ENCODE measurements at regions not wholly inside any gene's neighbourhood (a gene's known extent, or its start where the extent isn't known, plus 50 kb on each side); places are given as distances from the start of the nearest gene placed in this dataset.
A peak's percentile ranks its signal among the peaks of the same experiment; 100 is the strongest.

GRCh38 chr1:172810480-172811175 lies 151.7 kb downstream of the FASLG start:
- H3K4me3 ChIP-seq (ENCODE audit: low read depth, low read length): no peak overlapping the region
- TF ChIP-seq, protein P1, sequence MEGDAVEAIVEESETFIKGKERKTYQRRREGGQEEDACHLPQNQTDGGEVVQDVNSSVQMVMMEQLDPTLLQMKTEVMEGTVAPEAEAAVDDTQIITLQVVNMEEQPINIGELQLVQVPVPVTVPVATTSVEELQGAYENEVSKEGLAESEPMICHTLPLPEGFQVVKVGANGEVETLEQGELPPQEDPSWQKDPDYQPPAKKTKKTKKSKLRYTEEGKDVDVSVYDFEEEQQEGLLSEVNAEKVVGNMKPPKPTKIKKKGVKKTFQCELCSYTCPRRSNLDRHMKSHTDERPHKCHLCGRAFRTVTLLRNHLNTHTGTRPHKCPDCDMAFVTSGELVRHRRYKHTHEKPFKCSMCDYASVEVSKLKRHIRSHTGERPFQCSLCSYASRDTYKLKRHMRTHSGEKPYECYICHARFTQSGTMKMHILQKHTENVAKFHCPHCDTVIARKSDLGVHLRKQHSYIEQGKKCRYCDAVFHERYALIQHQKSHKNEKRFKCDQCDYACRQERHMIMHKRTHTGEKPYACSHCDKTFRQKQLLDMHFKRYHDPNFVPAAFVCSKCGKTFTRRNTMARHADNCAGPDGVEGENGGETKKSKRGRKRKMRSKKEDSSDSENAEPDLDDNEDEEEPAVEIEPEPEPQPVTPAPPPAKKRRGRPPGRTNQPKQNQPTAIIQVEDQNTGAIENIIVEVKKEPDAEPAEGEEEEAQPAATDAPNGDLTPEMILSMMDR (IDR thresholded peaks at IDR 0.05; ENCODE audit: insufficient read depth, low read length): no peak
- DNase-seq (ENCODE audit: low read depth): no peak

DNA sequence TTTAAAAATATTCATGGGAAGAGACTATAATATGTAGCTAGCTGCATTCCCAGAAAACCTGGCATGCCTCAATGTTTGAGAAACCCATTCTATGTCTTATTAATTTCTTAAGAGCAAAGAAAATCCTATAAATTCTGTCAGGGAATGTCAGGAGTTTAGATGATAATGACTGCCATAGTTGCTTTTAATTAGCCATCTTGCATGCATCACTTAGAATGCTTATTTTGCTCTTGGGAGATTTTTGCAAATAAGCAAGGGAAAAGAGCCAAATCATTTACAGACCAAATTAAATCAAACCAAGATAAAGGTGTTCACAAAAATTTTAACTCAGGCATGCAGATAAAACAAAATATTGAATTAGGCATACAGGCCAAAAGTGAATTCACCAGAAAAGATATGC lies 152.8 kb downstream of the FASLG start:
- TF ChIP-seq, protein P1 (IDR thresholded peaks at IDR 0.05; ENCODE audit: insufficient read depth, low read length): no peak
- DNase-seq (ENCODE audit: low read depth): no peak
- no peak overlapping the region for H3K4me3 ChIP-seq (ENCODE audit: low read depth, low read length)

DNA sequence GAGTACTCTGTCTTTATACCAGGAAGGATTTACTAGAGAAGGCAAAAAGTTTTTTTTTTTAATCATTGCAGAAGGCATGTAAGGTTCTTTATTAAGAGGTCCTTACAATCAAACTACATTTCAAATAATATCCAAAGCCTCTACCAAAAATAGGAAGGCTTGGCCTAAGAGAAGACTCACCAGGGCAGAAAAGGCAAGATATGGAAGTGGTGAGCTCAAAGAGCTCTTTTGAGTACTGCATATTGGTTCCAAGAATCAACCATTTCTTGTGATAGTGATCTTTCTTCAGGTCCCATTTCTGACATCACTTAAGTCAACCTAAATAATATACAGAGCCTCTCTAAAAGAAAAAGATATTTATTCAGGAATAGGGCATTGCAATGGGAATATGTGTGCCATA lies 153.2 kb downstream of the FASLG start:
- DNase-seq (ENCODE audit: low read depth): no peak
- no peak overlapping the region for H3K4me3 ChIP-seq (ENCODE audit: low read depth, low read length)
- TF ChIP-seq, protein P1 (IDR thresholded peaks at IDR 0.05; ENCODE audit: insufficient read depth, low read length): no peak

GRCh38 chr1:172813330-172813729 lies 154.4 kb downstream of the FASLG start:
- no peak overlapping the region for H3K4me3 ChIP-seq (ENCODE audit: low read depth, low read length)
- DNase-seq (ENCODE audit: low read depth): no peak
- TF ChIP-seq, protein P1 (IDR thresholded peaks at IDR 0.05; ENCODE audit: insufficient read depth, low read length): no peak

- TF ChIP-seq, protein P1 (IDR thresholded peaks at IDR 0.05; ENCODE audit: insufficient read depth, low read length): no peak
- DNase-seq (ENCODE audit: low read depth): no peak
- H3K4me3 ChIP-seq (ENCODE audit: low read depth, low read length): no peak overlapping the region
These were observed 155.5 kb downstream of the FASLG start for GRCh38 chr1:172814428-172814827.

- DNase-seq (ENCODE audit: low read depth): peak; percentile 40
- TF ChIP-seq, protein P1 (IDR thresholded peaks at IDR 0.05; ENCODE audit: insufficient read depth, low read length): no peak
- no peak overlapping the region for H3K4me3 ChIP-seq (ENCODE audit: low read depth, low read length)
These were observed 156.8 kb downstream of the FASLG start for GRCh38 chr1:172815740-172816139.
